Stimulated activated CD4-positive, alpha-beta T cell treated with anti-CD3 and anti-CD28 coated beads, Interleukin-4, amount 100 ng/mL, for 1 hour (primary cell): ENCODE measurements at regions not wholly inside any gene's neighbourhood (a gene's known extent, or its start where the extent isn't known, plus 50 kb on each side); places are given as distances from the start of the nearest gene placed in this dataset.

Experiments
- DNase-seq: peaks from one replicate; pipeline ENCODE4 v3.0.0-alpha.2; 2020

DNA sequence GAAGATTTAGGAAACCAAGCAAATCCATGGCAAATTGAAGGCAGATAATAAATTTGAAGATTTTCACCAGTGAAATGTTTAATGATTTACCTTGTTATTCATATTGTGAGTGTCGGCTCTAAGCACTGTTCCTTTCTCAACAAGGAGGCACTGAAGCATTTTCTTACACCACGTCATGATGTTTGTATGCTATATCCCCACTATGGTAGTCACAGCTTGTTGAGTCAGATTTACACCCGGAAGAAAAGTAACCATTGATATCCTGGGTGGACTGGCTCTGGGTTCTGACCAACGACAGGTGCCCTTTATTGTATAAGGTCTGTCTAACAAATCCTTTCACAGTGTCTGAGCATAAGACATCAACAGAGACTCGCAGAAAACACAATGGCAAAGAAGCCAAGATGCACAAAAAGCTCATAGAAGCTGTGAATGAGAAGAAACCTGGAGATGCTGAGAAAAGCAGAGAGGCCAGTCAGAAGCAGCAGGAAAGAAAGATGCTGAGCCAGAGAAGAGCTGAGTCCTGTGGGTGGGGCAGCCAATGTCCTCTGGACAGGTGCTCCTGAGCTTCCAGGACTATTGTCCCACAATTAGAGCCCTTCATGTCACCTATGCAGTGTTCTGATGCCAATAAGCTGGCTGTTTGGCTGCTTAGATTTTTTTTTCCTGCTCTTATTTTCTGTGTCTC, 49.7 kb upstream of the ARHGAP5 start:
- DNase-seq: no peak
